Activated T-cell treated with anti-CD3 and anti-CD28 coated beads, Interleukin-2, amount 50 U/mL, for 72 hours (primary cell): ENCODE measurements at regions not wholly inside any gene's neighbourhood (a gene's known extent, or its start where the extent isn't known, plus 50 kb on each side); places are given as distances from the start of the nearest gene placed in this dataset.
"Not testable (repeated sequence)": the region's sequence is repeated elsewhere in the genome, so short reads cannot be mapped to it uniquely, and the experiment has no call there.

Experiments used
- ATAC-seq, 2 donors: fragments of 150-1000 bp; cut with Tn5 transposase; replicated peaks in 1 of 2; 2 replicates each; pipeline ENCODE4 v1.10.0; 2021; ENCODE audit warnings: moderate library complexity in 2 of 2, mild to moderate bottlenecking in 1 of 2
- DNase-seq, 2 donors: peaks; one replicate each; pipeline ENCODE4 v3.0.0; 2021 to 2022; ENCODE audit warnings: mixed read lengths in 1 of 2
- H3K27ac Mint-ChIP-seq: one replicate; pipeline ENCODE4 v1.8.0; 2022; ENCODE audit warnings: mild to moderate bottlenecking, moderate library complexity, mixed read lengths
- H3K27me3 Mint-ChIP-seq: one replicate; pipeline ENCODE4 v1.8.0; 2022; ENCODE audit warnings: low read depth, mixed read lengths
- H3K36me3 Mint-ChIP-seq, 2 donors: one replicate each; pipeline ENCODE4 v1.8.0; 2022; ENCODE audit warnings: mixed read lengths in 2 of 2, mild to moderate bottlenecking in 1 of 2; ENCODE audit not compliant: insufficient read depth in 2 of 2
- H3K4me1 Mint-ChIP-seq: one replicate; pipeline ENCODE4 v1.8.0; 2022; ENCODE audit warnings: low read depth, mixed read lengths
- H3K4me3 Mint-ChIP-seq, 2 donors: one replicate each; pipeline ENCODE4 v1.8.0; 2022; ENCODE audit warnings: mild to moderate bottlenecking in 2 of 2, mixed read lengths in 2 of 2, moderate library complexity in 2 of 2
- H3K9me3 Mint-ChIP-seq, 2 donors: one replicate each; pipeline ENCODE4 v1.8.0; 2022; ENCODE audit warnings: mixed read lengths in 2 of 2

GRCh38 chr2:2901384-2902345 is 476.0 kb downstream of the EIPR1 start:
- Mint-ChIP-seq H3K4me1 (peaks cover 8% of the 10 kb centered on the region), H3K4me3 (no peak overlapping the region), H3K27ac (no peak overlapping the region), H3K9me3 (no peaks in the 10 kb centered on the region), H3K27me3 (no peaks in the 10 kb centered on the region), H3K36me3 (no peaks in the 10 kb centered on the region)
- ATAC-seq, result peak in 1 of 2 donors; percentile 19
- DNase-seq, result no peak

GRCh38 chr2:2899826-2900225 is 477.8 kb downstream of the EIPR1 start:
- Mint-ChIP-seq H3K9me3 (no peaks in the 10 kb centered on the region), H3K4me1 (peaks cover 8% of the 10 kb centered on the region), H3K27ac (no peak overlapping the region), H3K27me3 (no peaks in the 10 kb centered on the region), H3K36me3 (no peaks in the 10 kb centered on the region), H3K4me3 (no peak overlapping the region)
- ATAC-seq, result no peak
- DNase-seq, result no peak

GRCh38 chr2:2898744-2899143 is 478.9 kb downstream of the EIPR1 start:
- no peak for ATAC-seq
- H3K9me3 Mint-ChIP-seq, result no peaks in the 10 kb centered on the region

GRCh38 chr2:2896643-2897042 is 481.0 kb downstream of the EIPR1 start:
- Mint-ChIP-seq H3K4me1 (peaks cover 6% of the 10 kb centered on the region), H3K36me3 (no peaks in the 10 kb centered on the region), H3K27ac (no peak overlapping the region), H3K4me3 (no peak overlapping the region), H3K27me3 (no peaks in the 10 kb centered on the region), H3K9me3 (no peaks in the 10 kb centered on the region)
- no peak for DNase-seq
- ATAC-seq, result no peak

More at GRCh38 chr2:2898744-2899143, 478.9 kb downstream of the EIPR1 start:
- Mint-ChIP-seq H3K36me3 (no peaks in the 10 kb centered on the region), H3K4me3 (no peak overlapping the region), H3K27me3 (no peaks in the 10 kb centered on the region), H3K4me1 (peaks cover 8% of the 10 kb centered on the region), H3K27ac (no peak overlapping the region)
- DNase-seq, result no peak

- H3K36me3 Mint-ChIP-seq, result no peaks in the 10 kb centered on the region
- no peak overlapping the region for H3K4me3 Mint-ChIP-seq
- no peaks in the 10 kb centered on the region for H3K27me3 Mint-ChIP-seq
- H3K9me3 Mint-ChIP-seq, result no peaks in the 10 kb centered on the region
- H3K27ac Mint-ChIP-seq, result no peak overlapping the region
- H3K4me1 Mint-ChIP-seq, result no peaks in the 10 kb centered on the region
- DNase-seq (no peak), ATAC-seq (no peak)
Measured at GRCh38 chr2:2896011-2896410, 481.6 kb downstream of the EIPR1 start.

GRCh38 chr2:2894011-2894410 is 483.6 kb downstream of the EIPR1 start:
- H3K27me3 Mint-ChIP-seq, ATAC-seq, DNase-seq, H3K4me1 Mint-ChIP-seq, H3K9me3 Mint-ChIP-seq, H3K36me3 Mint-ChIP-seq, H3K27ac Mint-ChIP-seq, H3K4me3 Mint-ChIP-seq: not testable (repeated sequence)

- no peak for DNase-seq
- Mint-ChIP-seq H3K27ac (no peak overlapping the region), H3K9me3 (no peaks in the 10 kb centered on the region), H3K27me3 (no peaks in the 10 kb centered on the region), H3K4me1 (no peaks in the 10 kb centered on the region), H3K36me3 (no peaks in the 10 kb centered on the region), H3K4me3 (no peak overlapping the region)
- no peak for ATAC-seq
Measured at GRCh38 chr2:2892892-2893291, 484.7 kb downstream of the EIPR1 start.

- Mint-ChIP-seq H3K9me3 (no peaks in the 10 kb centered on the region), H3K27ac (no peak overlapping the region), H3K36me3 (no peaks in the 10 kb centered on the region), H3K27me3 (peaks cover under 1% of the 10 kb centered on the region), H3K4me1 (no peaks in the 10 kb centered on the region), H3K4me3 (no peak overlapping the region)
- no peak for DNase-seq
- ATAC-seq, result no peak
Measured at GRCh38 chr2:2892378-2892777, 485.2 kb downstream of the EIPR1 start.

GRCh38 chr2:2890901-2891300 is 486.7 kb downstream of the EIPR1 start:
- H3K27ac Mint-ChIP-seq, result no peak overlapping the region
- H3K4me3 Mint-ChIP-seq, result no peak overlapping the region
- DNase-seq (no peak), ATAC-seq (no peak)
- H3K36me3 Mint-ChIP-seq, result no peaks in the 10 kb centered on the region
- H3K9me3 Mint-ChIP-seq, result no peaks in the 10 kb centered on the region
- H3K4me1 Mint-ChIP-seq, result no peaks in the 10 kb centered on the region
- peaks cover 10% of the 10 kb centered on the region for H3K27me3 Mint-ChIP-seq

- Mint-ChIP-seq H3K27me3 (peaks cover 10% of the 10 kb centered on the region), H3K36me3 (no peaks in the 10 kb centered on the region), H3K27ac (no peak overlapping the region), H3K9me3 (no peaks in the 10 kb centered on the region), H3K4me1 (no peaks in the 10 kb centered on the region), H3K4me3 (no peak overlapping the region)
- no peak for ATAC-seq
- DNase-seq, result no peak
Measured at GRCh38 chr2:2890246-2890645, 487.4 kb downstream of the EIPR1 start.

GRCh38 chr2:2889646-2890045 is 488.0 kb downstream of the EIPR1 start:
- ATAC-seq, result no peak
- H3K27ac Mint-ChIP-seq, result no peak overlapping the region
- H3K9me3 Mint-ChIP-seq, result no peaks in the 10 kb centered on the region
- peaks cover 10% of the 10 kb centered on the region for H3K27me3 Mint-ChIP-seq
- H3K4me3 Mint-ChIP-seq, result no peak overlapping the region
- H3K36me3 Mint-ChIP-seq, result no peaks in the 10 kb centered on the region
- no peaks in the 10 kb centered on the region for H3K4me1 Mint-ChIP-seq
- DNase-seq, result no peak

GRCh38 chr2:2889141-2889540 is 488.5 kb downstream of the EIPR1 start:
- Mint-ChIP-seq H3K27me3 (peaks cover 10% of the 10 kb centered on the region), H3K4me1 (no peaks in the 10 kb centered on the region), H3K27ac (no peak overlapping the region), H3K4me3 (no peak overlapping the region), H3K9me3 (no peaks in the 10 kb centered on the region), H3K36me3 (no peaks in the 10 kb centered on the region)
- ATAC-seq (no peak), DNase-seq (no peak)

- peaks cover 17% of the 10 kb centered on the region for H3K27me3 Mint-ChIP-seq
- H3K36me3 Mint-ChIP-seq, result peaks cover 4 to 7% of the 10 kb centered on the region in 2 donors
- H3K4me3 Mint-ChIP-seq, result no peak overlapping the region
- H3K9me3 Mint-ChIP-seq, result peaks cover 4 to 6% of the 10 kb centered on the region in 2 donors
- no peaks in the 10 kb centered on the region for H3K4me1 Mint-ChIP-seq
- no peak overlapping the region for H3K27ac Mint-ChIP-seq
- no peak for ATAC-seq
- no peak for DNase-seq
Measured at GRCh38 chr2:2887772-2888387, 489.7 kb downstream of the EIPR1 start.
